ENCODE measurements at regions not wholly inside any gene's neighbourhood (a gene's known extent, or its start where the extent isn't known, plus 50 kb on each side); places are given as distances from the start of the nearest gene placed in this dataset.

GRCh38 chr4:3834663-3835521, 68.7 kb downstream of the ADRA2C start (continued):
- TF ChIP-seq FOSL2 (IDR thresholded peaks at IDR 0.05; ENCODE audit: borderline replicate concordance, low read depth) (no peak), MEF2A (IDR thresholded peaks at IDR 0.05; ENCODE audit: borderline replicate concordance, low read depth) (no peak), SIN3A (IDR thresholded peaks at IDR 0.05; ENCODE audit: borderline replicate concordance, low read depth, low read length) (no peak), GABPA (IDR thresholded peaks at IDR 0.05; ENCODE audit: low read depth) (no peak)
- TF ChIP-seq, protein P1, sequence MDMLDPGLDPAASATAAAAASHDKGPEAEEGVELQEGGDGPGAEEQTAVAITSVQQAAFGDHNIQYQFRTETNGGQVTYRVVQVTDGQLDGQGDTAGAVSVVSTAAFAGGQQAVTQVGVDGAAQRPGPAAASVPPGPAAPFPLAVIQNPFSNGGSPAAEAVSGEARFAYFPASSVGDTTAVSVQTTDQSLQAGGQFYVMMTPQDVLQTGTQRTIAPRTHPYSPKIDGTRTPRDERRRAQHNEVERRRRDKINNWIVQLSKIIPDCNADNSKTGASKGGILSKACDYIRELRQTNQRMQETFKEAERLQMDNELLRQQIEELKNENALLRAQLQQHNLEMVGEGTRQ (IDR thresholded peaks at IDR 0.05; ENCODE audit: borderline replicate concordance, low read depth, low read length) = no peak

GRCh38 chr4:3835527-3836405, 69.6 kb downstream of the ADRA2C start:
- 49% methylated on average over 11 of the region's 22 CpGs for WGBS (ENCODE audit: low lambda C conversion rate)
- ChIA-PET CTCF (interaction anchor here (2.8 kb wide), 1 partner anchor 70 kb away, joined by 12 read pairs; the partner anchor contains the start of gene ADRA2C), POLR2A (no interaction called here)
- Histone ChIP-seq H2AFZ (ENCODE audit: low read depth) (no peak overlapping the region), H3K79me2 (ENCODE audit: insufficient read depth) (no peaks in the 10 kb centered on the region), H3K9ac (no peak overlapping the region), H3K36me3 (replicated peaks in 1 of 2; ENCODE audit: control insufficient read depth in 1 of 2, insufficient read depth in 2 of 2, low read length in 1 of 2) (no peaks in the 10 kb centered on the region), H3K9me3 (no peaks in the 10 kb centered on the region), H3F3A (replicated peaks; ENCODE audit: insufficient read depth) (no peaks in the 10 kb centered on the region), H3K4me3 (ENCODE audit: low read depth in 2 of 2, low read length in 1 of 2) (no peak overlapping the region), H3K9me2 (no peaks in the 10 kb centered on the region), H4K20me1 (ENCODE audit: insufficient read depth) (no peaks in the 10 kb centered on the region), H3K4me2 (no peak overlapping the region), H3K27ac (ENCODE audit: low read depth in 2 of 2, low read length in 1 of 2) (no peak overlapping the region), H3K4me1 (ENCODE audit: control insufficient read depth in 1 of 2, insufficient read depth in 2 of 2, low read depth in 1 of 2, low read length in 1 of 2) (peaks cover 0 to 24% of the 10 kb centered on the region in 2 experiments; a peak in 1 of 4 replicates), H3K27me3 (ENCODE audit: insufficient read depth) (no peaks in the 10 kb centered on the region)
- no peak for TF ChIP-seq TCF12 (IDR thresholded peaks at IDR 0.05)
- TF ChIP-seq NRF1 (IDR thresholded peaks at IDR 0.05; ENCODE audit: low read depth, low read length) = no peak
- TF ChIP-seq EP300 (IDR thresholded peaks at IDR 0.05; ENCODE audit: borderline replicate concordance in 1 of 2, low read depth in 1 of 2, low read length in 1 of 2) = no peak
- no peak for TF ChIP-seq POLR2AphosphoS5 (IDR thresholded peaks at IDR 0.05; ENCODE audit: low read depth, low read length)
- no peak for TF ChIP-seq RAD21 (IDR thresholded peaks at IDR 0.05; ENCODE audit: low read length)
- TF ChIP-seq SIN3A (IDR thresholded peaks at IDR 0.05; ENCODE audit: borderline replicate concordance, low read depth, low read length) = no peak
- no peak for TF ChIP-seq RCOR1 (IDR thresholded peaks at IDR 0.05; ENCODE audit: low read length)
- no peak for TF ChIP-seq CHD2 (IDR thresholded peaks at IDR 0.05; ENCODE audit: low read length, partially characterized antibody)
- no peak for TF ChIP-seq ELF1 (IDR thresholded peaks at IDR 0.05)
- TF ChIP-seq, protein P2, sequence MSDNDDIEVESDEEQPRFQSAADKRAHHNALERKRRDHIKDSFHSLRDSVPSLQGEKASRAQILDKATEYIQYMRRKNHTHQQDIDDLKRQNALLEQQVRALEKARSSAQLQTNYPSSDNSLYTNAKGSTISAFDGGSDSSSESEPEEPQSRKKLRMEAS (IDR thresholded peaks at IDR 0.05; ENCODE audit: low read depth) = no peak
- TF ChIP-seq EZH2phosphoT487 (IDR thresholded peaks at IDR 0.05; ENCODE audit: borderline replicate concordance, low read depth) = no peak
- TF ChIP-seq MXI1 (IDR thresholded peaks at IDR 0.05; ENCODE audit: low read depth, low read length) = no peak
- TF ChIP-seq MEF2A (IDR thresholded peaks at IDR 0.05; ENCODE audit: borderline replicate concordance, low read depth) = no peak
- TF ChIP-seq GABPA (IDR thresholded peaks at IDR 0.05; ENCODE audit: low read depth) = no peak
- TF ChIP-seq, protein P3, sequence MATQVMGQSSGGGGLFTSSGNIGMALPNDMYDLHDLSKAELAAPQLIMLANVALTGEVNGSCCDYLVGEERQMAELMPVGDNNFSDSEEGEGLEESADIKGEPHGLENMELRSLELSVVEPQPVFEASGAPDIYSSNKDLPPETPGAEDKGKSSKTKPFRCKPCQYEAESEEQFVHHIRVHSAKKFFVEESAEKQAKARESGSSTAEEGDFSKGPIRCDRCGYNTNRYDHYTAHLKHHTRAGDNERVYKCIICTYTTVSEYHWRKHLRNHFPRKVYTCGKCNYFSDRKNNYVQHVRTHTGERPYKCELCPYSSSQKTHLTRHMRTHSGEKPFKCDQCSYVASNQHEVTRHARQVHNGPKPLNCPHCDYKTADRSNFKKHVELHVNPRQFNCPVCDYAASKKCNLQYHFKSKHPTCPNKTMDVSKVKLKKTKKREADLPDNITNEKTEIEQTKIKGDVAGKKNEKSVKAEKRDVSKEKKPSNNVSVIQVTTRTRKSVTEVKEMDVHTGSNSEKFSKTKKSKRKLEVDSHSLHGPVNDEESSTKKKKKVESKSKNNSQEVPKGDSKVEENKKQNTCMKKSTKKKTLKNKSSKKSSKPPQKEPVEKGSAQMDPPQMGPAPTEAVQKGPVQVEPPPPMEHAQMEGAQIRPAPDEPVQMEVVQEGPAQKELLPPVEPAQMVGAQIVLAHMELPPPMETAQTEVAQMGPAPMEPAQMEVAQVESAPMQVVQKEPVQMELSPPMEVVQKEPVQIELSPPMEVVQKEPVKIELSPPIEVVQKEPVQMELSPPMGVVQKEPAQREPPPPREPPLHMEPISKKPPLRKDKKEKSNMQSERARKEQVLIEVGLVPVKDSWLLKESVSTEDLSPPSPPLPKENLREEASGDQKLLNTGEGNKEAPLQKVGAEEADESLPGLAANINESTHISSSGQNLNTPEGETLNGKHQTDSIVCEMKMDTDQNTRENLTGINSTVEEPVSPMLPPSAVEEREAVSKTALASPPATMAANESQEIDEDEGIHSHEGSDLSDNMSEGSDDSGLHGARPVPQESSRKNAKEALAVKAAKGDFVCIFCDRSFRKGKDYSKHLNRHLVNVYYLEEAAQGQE (IDR thresholded peaks at IDR 0.05; ENCODE audit: low read depth, low read length) = no peak
- TF ChIP-seq YY1 (IDR thresholded peaks at IDR 0.05; ENCODE audit: low read depth) = no peak
- DNase-seq = peak; percentile 63
